Chondrocyte (in vitro differentiated cells): ENCODE measurements at regions not wholly inside any gene's neighbourhood (a gene's known extent, or its start where the extent isn't known, plus 50 kb on each side); places are given as distances from the start of the nearest gene placed in this dataset.

Experiments
- DNase-seq: peaks from one replicate; pipeline ENCODE4 v3.0.0; 2021; ENCODE audit warnings: mixed read lengths, low spot score
- H3K27ac Mint-ChIP-seq: one replicate; pipeline ENCODE4 v1.8.0; 2021; ENCODE audit warnings: mild to moderate bottlenecking, moderate library complexity, mixed read lengths; ENCODE audit not compliant: unreplicated experiment
- H3K27me3 Mint-ChIP-seq: 2 replicates; pipeline ENCODE4 v1.8.0; 2021; ENCODE audit warnings: low read depth, mixed read lengths
- H3K36me3 Mint-ChIP-seq: 2 replicates; pipeline ENCODE4 v1.8.0; 2021; ENCODE audit warnings: low read depth, mixed read lengths
- H3K4me1 Mint-ChIP-seq: 2 replicates; pipeline ENCODE4 v1.8.0; 2021; ENCODE audit warnings: low read depth, mild to moderate bottlenecking, mixed read lengths
- H3K4me3 Mint-ChIP-seq: one replicate; pipeline ENCODE4 v1.8.0; 2021; ENCODE audit warnings: mild to moderate bottlenecking, moderate library complexity, mixed read lengths; ENCODE audit not compliant: unreplicated experiment
- H3K9me3 Mint-ChIP-seq: 2 replicates; pipeline ENCODE4 v1.8.0; 2021; ENCODE audit warnings: low read depth, mixed read lengths
- CTCF ChIP-seq: fragments of 200-600 bp; sonication (generic); IDR thresholded peaks from 2 replicates; pipeline ENCODE4 v1.5.0; 2021; ENCODE audit warnings: antibody characterized with exemption, mild to moderate bottlenecking, moderate library complexity

- Mint-ChIP-seq H3K27ac (no peak overlapping the region), H3K4me1 (no peaks in the 10 kb centered on the region), H3K4me3 (no peak overlapping the region), H3K9me3 (peaks cover 35% of the 10 kb centered on the region), H3K36me3 (peaks cover 13% of the 10 kb centered on the region), H3K27me3 (no peaks in the 10 kb centered on the region)
- no peak for TF ChIP-seq CTCF
- DNase-seq: no peak
Measured at GRCh38 chr7:115593111-115593510, 437.5 kb downstream of the TFEC start.

- no peak overlapping the region for H3K27ac Mint-ChIP-seq
- no peak for DNase-seq
- no peaks in the 10 kb centered on the region for H3K27me3 Mint-ChIP-seq
- no peak for TF ChIP-seq CTCF
- peaks cover 13% of the 10 kb centered on the region for H3K9me3 Mint-ChIP-seq
- peaks cover 3% of the 10 kb centered on the region for H3K4me1 Mint-ChIP-seq
- H3K36me3 Mint-ChIP-seq: peaks cover 1% of the 10 kb centered on the region
- H3K4me3 Mint-ChIP-seq: no peak overlapping the region
Measured at GRCh38 chr7:115585015-115585718, 445.4 kb downstream of the TFEC start.

- Mint-ChIP-seq H3K9me3 (peaks cover 13% of the 10 kb centered on the region), H3K27ac (no peak overlapping the region), H3K4me3 (no peak overlapping the region), H3K36me3 (peaks cover 1% of the 10 kb centered on the region), H3K4me1 (peaks cover 3% of the 10 kb centered on the region), H3K27me3 (no peaks in the 10 kb centered on the region)
- TF ChIP-seq CTCF: no peak
- no peak for DNase-seq
Measured at GRCh38 chr7:115582956-115583355, 447.6 kb downstream of the TFEC start.

- H3K4me3 Mint-ChIP-seq: no peak overlapping the region
- no peaks in the 10 kb centered on the region for H3K9me3 Mint-ChIP-seq
- H3K27ac Mint-ChIP-seq: no peak overlapping the region
- H3K4me1 Mint-ChIP-seq: no peaks in the 10 kb centered on the region
- H3K36me3 Mint-ChIP-seq: no peaks in the 10 kb centered on the region
- DNase-seq: no peak
- TF ChIP-seq CTCF: no peak
- no peaks in the 10 kb centered on the region for H3K27me3 Mint-ChIP-seq
Measured at GRCh38 chr7:115578576-115578975, 452.0 kb downstream of the TFEC start.

GRCh38 chr7:115574681-115575291, 455.8 kb downstream of the TFEC start:
- no peak overlapping the region for H3K27ac Mint-ChIP-seq
- H3K36me3 Mint-ChIP-seq: no peaks in the 10 kb centered on the region
- no peak for DNase-seq
- no peak for TF ChIP-seq CTCF
- H3K27me3 Mint-ChIP-seq: no peaks in the 10 kb centered on the region
- H3K9me3 Mint-ChIP-seq: no peaks in the 10 kb centered on the region
- H3K4me1 Mint-ChIP-seq: peaks cover 7% of the 10 kb centered on the region
- no peak overlapping the region for H3K4me3 Mint-ChIP-seq
